Activated CD4-positive, alpha-beta T cell treated with anti-CD3 and anti-CD28 coated beads for 36 hours (primary cell): ENCODE measurements at regions not wholly inside any gene's neighbourhood (a gene's known extent, or its start where the extent isn't known, plus 50 kb on each side); places are given as distances from the start of the nearest gene placed in this dataset.
"Not testable (repeated sequence)": the region's sequence is repeated elsewhere in the genome, so short reads cannot be mapped to it uniquely, and the experiment has no call there.

Experiments
- ATAC-seq: fragments of 200-7000 bp; cut with Tn5 transposase; one replicate; pipeline ENCODE4 v1.10.0; 2021; ENCODE audit warnings: mild to moderate bottlenecking, moderate library complexity
- CTCF ChIA-PET: fragments of 350-600 bp; sonication (Branson Sonifier 250); formaldehyde crosslinking; loops from one replicate; lab custom pipeline; 2021; ENCODE audit warnings: antibody characterized with exemption; lab: Charles Lee
- POLR2A ChIA-PET: fragments of 350-600 bp; sonication (Branson Sonifier 250); formaldehyde crosslinking; loops from one replicate; lab custom pipeline; 2021; ENCODE audit warnings: antibody characterized with exemption, inconsistent platforms; lab: Charles Lee
- DNase-seq: peaks from one replicate; pipeline ENCODE4 v3.0.0-alpha.2; 2020
- H3K27ac Mint-ChIP-seq: one replicate; pipeline ENCODE4 v1.8.0; 2021; ENCODE audit warnings: mixed read lengths
- H3K27me3 Mint-ChIP-seq: one replicate; pipeline ENCODE4 v1.8.0; 2021; ENCODE audit warnings: mixed read lengths
- H3K36me3 Mint-ChIP-seq: one replicate; pipeline ENCODE4 v1.8.0; 2021; ENCODE audit warnings: low read depth, mixed read lengths
- H3K4me1 Mint-ChIP-seq: one replicate; pipeline ENCODE4 v1.8.0; 2021; ENCODE audit warnings: mixed read lengths
- H3K4me3 Mint-ChIP-seq: one replicate; pipeline ENCODE4 v1.8.0; 2021; ENCODE audit warnings: mild to moderate bottlenecking, moderate library complexity, mixed read lengths
- H3K9me3 Mint-ChIP-seq: one replicate; pipeline ENCODE4 v1.8.0; 2021; ENCODE audit warnings: low read depth, mixed read lengths
- intact Hi-C, 2 experiments: fragments of 100-400 bp; cut with DNase I in 1 of 2; cut with micrococcal nuclease in 1 of 2; formaldehyde crosslinking; loops; one replicate each; pipeline versions ENCODE4 v1.14.2 to v1.15.1; 2022 to 2024; cut with DNase I, micrococcal nuclease

DNA sequence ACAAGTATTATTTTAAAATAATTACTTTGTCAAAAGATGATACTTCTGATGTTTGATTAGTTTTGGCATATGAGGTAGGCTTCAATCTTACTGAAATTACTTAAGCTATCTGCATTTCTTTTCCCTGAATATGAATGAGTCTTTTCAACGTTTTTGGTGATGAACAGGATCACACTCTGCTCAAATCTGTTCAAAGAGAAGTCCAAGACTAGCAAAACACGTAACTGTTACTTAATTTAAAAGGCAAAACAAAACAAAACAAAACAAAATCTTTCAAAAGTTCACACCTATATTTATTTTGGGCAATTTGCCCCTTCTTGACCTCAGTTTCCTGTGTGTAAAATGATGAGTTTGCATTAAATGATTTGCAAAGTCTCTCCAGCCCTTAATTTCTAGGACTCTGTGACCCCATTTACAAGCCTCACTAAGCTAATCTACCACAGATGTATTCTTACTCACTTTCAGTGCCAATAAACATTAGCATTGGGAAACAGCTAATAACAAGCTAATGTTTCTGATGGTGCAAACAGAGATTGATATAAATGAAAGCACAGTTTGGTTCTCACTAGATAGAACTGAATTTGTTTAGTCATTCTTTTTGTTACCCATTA, 865.4 kb downstream of the LTN1 start:
- no peaks in the 10 kb centered on the region for H3K36me3 Mint-ChIP-seq
- H3K4me3 Mint-ChIP-seq = no peak overlapping the region
- DNase-seq (no peak), ATAC-seq (no peak)
- H3K27ac Mint-ChIP-seq = no peak overlapping the region
- CTCF ChIA-PET = interaction anchor here (0.7 kb wide), 1 partner anchor 1801 kb away, joined by 3 read pairs; no protein-coding TSS in a partner anchor
- intact Hi-C loops = no loop called here
- H3K4me1 Mint-ChIP-seq = no peaks in the 10 kb centered on the region
- POLR2A ChIA-PET = no interaction called here
- peaks cover 4% of the 10 kb centered on the region for H3K9me3 Mint-ChIP-seq
- H3K27me3 Mint-ChIP-seq = no peaks in the 10 kb centered on the region

DNA sequence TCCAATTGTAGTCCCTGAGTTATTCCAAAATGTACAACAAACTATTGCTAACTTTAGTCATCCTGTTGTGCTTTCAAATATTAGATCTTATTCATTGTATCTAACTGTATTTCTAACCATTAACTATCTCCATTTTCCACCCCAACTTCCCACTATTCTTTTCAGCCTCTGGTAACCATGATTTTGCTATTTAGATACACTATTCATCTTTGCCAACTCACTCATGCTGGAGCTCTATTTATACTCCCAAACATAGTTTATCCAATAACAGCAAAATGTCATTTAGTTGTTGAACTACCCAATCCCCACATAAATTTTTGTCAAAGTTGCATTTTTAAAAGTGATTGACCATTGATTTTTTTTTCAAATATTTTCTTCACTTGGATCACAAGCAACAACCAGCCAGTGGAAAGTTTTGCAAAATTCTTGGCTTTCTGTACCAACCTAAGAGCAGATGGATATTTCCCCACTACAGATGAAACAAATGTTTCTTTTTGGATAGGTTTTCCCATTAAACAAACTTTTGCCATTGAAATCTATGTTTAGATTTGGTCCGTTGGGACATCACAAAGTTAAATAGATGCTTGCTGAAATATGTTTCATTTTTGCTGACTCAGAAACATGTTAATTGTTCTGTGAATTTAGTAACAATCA, 866.0 kb downstream of the LTN1 start:
- Mint-ChIP-seq H3K4me3 (no peak overlapping the region), H3K9me3 (peaks cover 2% of the 10 kb centered on the region), H3K27me3 (no peaks in the 10 kb centered on the region), H3K36me3 (no peaks in the 10 kb centered on the region), H3K4me1 (no peaks in the 10 kb centered on the region), H3K27ac (no peak overlapping the region)
- CTCF ChIA-PET = interaction anchor here (0.7 kb wide), 1 partner anchor 1801 kb away, joined by 3 read pairs; no protein-coding TSS in a partner anchor
- intact Hi-C loops = no loop called here
- DNase-seq (no peak), ATAC-seq (no peak)
- POLR2A ChIA-PET = interaction anchor here (0.5 kb wide), 1 partner anchor 10 kb away, joined by 3 read pairs; no protein-coding TSS in a partner anchor

DNA sequence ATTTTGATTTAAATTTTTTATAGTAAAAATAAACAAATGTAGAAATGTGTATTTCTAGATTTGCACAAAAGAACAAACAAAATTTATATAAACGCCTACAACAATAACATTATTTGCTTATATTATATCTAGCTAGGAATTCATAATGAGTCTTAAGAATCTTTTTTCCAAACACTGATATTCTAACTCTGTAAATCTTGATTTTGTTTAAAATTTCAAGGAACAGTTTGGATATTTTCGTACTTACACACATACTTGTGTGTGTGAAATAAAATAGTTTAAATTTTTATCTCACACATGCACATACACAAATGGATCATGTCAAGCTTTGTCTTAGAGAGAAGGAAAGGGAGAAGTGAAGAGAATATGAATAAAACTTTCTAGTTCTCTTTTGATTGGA, 868.1 kb downstream of the LTN1 start:
- H3K4me1 Mint-ChIP-seq = no peaks in the 10 kb centered on the region
- ChIA-PET POLR2A (no interaction called here), CTCF (no interaction called here)
- ATAC-seq = no peak
- no peaks in the 10 kb centered on the region for H3K36me3 Mint-ChIP-seq
- H3K4me3 Mint-ChIP-seq = no peak overlapping the region
- no peak overlapping the region for H3K27ac Mint-ChIP-seq
- H3K9me3 Mint-ChIP-seq = no peaks in the 10 kb centered on the region
- no peak for DNase-seq
- H3K27me3 Mint-ChIP-seq = no peaks in the 10 kb centered on the region
- intact Hi-C loops = no loop called here

DNA sequence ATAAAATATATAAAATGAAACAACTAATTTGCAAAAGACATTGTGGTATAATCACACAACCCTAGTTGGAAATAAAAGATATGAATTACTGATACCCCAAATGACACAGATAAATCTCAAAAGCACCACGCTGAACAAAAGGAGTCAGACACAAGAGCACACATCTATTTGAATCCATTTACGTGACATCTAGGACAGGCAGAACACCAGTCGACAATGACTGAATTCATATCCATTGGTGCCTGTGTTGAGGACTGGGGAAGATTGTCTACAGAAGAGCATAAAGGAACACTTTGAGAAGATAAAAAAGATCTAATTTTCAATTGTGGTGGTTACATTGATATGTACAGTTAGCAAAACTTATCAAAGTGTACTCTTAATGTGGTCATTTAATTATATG, 874.1 kb downstream of the LTN1 start:
- DNase-seq (no peak), ATAC-seq (no peak)
- intact Hi-C loops = no loop called here
- Mint-ChIP-seq H3K9me3 (peaks cover 2% of the 10 kb centered on the region), H3K27ac (no peak overlapping the region), H3K4me1 (no peaks in the 10 kb centered on the region), H3K27me3 (peaks cover 2% of the 10 kb centered on the region), H3K36me3 (no peaks in the 10 kb centered on the region), H3K4me3 (no peak overlapping the region)
- POLR2A ChIA-PET = no interaction called here
- CTCF ChIA-PET = no interaction called here

DNA sequence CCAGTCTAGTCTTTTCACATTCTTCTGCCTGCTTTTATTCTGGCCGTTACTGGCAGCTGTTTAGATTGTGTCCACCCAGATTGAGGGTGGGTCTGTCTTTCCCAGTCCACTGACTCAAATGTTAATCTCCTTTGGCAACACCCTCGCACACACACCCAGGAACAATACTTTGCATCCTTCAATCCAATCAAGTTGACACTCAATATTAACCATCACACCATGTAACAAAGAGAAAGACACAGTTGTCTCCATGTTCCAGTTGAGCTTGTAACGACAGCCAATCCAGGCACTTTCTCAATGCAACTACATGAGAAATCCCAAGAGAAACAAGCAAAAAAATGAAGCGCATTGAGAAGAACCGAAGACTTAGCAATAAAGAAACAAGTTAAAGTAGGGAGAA, 877.7 kb downstream of the LTN1 start:
- H3K27me3 Mint-ChIP-seq = not testable (repeated sequence)

DNA sequence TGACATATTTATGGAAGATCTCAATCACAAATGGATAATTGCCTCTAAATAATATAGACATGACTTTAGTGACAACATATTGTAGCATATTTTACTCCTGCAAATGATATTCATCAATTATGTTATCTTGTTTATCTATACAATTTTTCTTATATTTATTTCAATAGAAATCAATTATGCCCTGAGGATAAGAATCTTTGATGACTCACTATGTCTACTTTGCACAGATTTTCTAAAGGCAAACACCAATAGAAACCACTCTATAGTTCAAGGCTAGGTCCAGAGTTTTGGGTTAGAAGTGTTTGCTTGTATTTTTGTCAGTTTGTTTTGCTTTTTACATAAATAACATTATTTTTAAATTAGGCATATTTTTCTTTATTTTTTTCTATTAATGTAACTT, 879.0 kb downstream of the LTN1 start:
- DNase-seq = no peak
- POLR2A ChIA-PET = no interaction called here
- no peak for ATAC-seq
- Mint-ChIP-seq H3K4me3 (no peak overlapping the region), H3K27me3 (peaks cover 2% of the 10 kb centered on the region), H3K9me3 (peaks cover 4% of the 10 kb centered on the region), H3K4me1 (no peaks in the 10 kb centered on the region), H3K27ac (no peak overlapping the region), H3K36me3 (no peaks in the 10 kb centered on the region)
- CTCF ChIA-PET = no interaction called here
- intact Hi-C loops = no loop called here

More for the DNA sequence above, 877.7 kb downstream of the LTN1 start:
- H3K9me3 Mint-ChIP-seq, POLR2A ChIA-PET, H3K4me3 Mint-ChIP-seq, H3K27ac Mint-ChIP-seq, DNase-seq, CTCF ChIA-PET, ATAC-seq, H3K4me1 Mint-ChIP-seq, intact Hi-C loops, H3K36me3 Mint-ChIP-seq: not testable (repeated sequence)

DNA sequence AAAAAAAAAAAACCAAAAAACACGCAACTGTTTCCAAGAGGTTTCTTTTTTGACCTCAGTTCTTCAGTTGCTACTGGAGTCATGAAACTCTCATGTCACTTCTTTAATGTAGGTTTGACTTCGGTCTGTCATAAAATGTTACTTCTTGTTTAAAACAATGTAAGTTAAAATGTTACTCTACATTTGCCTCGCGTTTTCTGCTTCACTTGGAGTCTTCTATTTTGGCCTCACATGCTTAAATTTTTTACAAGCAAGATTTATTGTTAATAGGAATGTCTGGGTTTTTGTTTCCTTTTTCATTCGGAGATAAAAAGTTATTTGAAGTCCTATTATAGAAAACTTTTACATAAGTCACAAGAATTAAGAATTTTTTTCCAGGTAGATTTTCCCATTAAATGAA, 880.2 kb downstream of the LTN1 start:
- Mint-ChIP-seq H3K27me3 (peaks cover 2% of the 10 kb centered on the region), H3K36me3 (no peaks in the 10 kb centered on the region), H3K4me3 (no peak overlapping the region), H3K4me1 (no peaks in the 10 kb centered on the region), H3K27ac (no peak overlapping the region), H3K9me3 (peaks cover 4% of the 10 kb centered on the region)
- intact Hi-C loops = no loop called here
- ATAC-seq (no peak), DNase-seq (no peak)
- ChIA-PET CTCF (interaction anchor here (0.7 kb wide), 1 partner anchor 160 kb away, joined by 3 read pairs; no protein-coding TSS in a partner anchor), POLR2A (no interaction called here)

DNA sequence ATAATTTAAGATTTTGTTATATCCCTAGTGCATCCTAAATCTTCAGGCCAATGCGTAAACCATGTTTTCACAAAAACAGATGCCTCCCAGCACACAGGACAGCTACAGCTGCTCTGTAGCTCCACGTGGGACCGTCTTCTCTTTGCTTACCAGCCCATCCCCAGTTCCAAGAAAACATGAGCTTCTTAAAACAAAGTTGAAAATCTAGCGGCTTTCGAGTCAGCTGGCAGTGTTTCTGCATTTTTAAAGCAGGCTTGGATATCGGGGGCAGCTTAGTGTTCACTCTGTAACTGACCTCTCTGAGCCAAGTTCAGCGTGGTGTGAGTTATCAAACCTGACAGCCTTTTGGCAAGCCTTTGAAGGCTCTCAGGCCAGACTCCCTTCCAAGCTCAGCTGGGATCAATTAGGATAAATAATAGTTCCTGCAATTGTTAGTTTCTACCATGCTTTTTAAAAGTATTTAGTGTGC, 881.5 kb downstream of the LTN1 start:
- H3K9me3 Mint-ChIP-seq = peaks cover 4% of the 10 kb centered on the region
- POLR2A ChIA-PET = no interaction called here
- intact Hi-C loops = no loop called here

DNA sequence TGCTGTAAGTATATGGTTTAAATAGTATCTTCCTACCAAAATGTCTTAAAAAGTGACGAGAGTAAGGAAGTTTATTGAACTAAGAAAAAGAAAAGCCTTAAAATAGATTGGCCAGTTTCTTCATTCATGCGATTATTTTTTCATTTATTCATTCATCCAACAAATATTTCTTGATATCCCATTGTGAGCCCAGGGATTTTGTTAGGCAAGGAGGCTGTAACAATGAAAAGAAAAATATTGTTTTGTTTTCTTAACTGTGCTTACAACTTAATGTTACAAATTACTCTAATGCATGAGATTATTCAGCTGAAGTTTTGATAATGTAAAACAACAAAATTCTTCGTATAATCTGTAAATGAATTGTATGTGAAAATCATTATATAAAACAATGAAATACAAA, 882.0 kb downstream of the LTN1 start:
- H3K4me1 Mint-ChIP-seq = no peaks in the 10 kb centered on the region
- POLR2A ChIA-PET = no interaction called here
- no peak overlapping the region for H3K4me3 Mint-ChIP-seq
- no peak for ATAC-seq
- intact Hi-C loops = no loop called here
- peaks cover 3% of the 10 kb centered on the region for H3K9me3 Mint-ChIP-seq
- no peaks in the 10 kb centered on the region for H3K27me3 Mint-ChIP-seq
- CTCF ChIA-PET = no interaction called here
- DNase-seq = no peak
- no peaks in the 10 kb centered on the region for H3K36me3 Mint-ChIP-seq
- no peak overlapping the region for H3K27ac Mint-ChIP-seq

More for the DNA sequence above, 881.5 kb downstream of the LTN1 start:
- Mint-ChIP-seq H3K36me3 (no peaks in the 10 kb centered on the region), H3K27ac (no peak overlapping the region), H3K27me3 (no peaks in the 10 kb centered on the region), H3K4me1 (no peaks in the 10 kb centered on the region), H3K4me3 (no peak overlapping the region)
- CTCF ChIA-PET = no interaction called here
- no peak for ATAC-seq
- DNase-seq = no peak

DNA sequence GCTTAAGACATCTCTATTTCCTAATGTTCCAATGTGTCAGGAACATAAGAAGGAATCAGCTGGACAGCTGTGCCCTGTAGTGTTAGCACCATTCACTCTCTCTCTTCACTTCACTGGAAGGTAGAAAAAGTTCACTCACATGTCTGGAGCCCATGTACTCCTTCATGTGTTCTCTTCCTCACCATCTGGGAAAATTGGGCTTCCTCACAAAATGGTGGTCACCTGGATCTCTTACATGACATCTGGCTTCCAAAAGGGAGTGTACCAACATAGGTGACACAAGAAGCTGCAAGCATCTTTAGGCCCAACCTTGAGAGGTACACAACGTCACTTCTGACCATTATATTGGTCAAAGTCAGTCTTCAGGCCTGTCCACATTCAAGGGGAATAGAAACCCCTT, 882.6 kb downstream of the LTN1 start:
- intact Hi-C loops = no loop called here
- ATAC-seq = no peak
- ChIA-PET POLR2A (no interaction called here), CTCF (no interaction called here)
- DNase-seq = no peak
- H3K27me3 Mint-ChIP-seq = no peaks in the 10 kb centered on the region
- H3K9me3 Mint-ChIP-seq = peaks cover 2% of the 10 kb centered on the region
- no peak overlapping the region for H3K4me3 Mint-ChIP-seq
- no peak overlapping the region for H3K27ac Mint-ChIP-seq
- no peaks in the 10 kb centered on the region for H3K4me1 Mint-ChIP-seq
- H3K36me3 Mint-ChIP-seq = no peaks in the 10 kb centered on the region

DNA sequence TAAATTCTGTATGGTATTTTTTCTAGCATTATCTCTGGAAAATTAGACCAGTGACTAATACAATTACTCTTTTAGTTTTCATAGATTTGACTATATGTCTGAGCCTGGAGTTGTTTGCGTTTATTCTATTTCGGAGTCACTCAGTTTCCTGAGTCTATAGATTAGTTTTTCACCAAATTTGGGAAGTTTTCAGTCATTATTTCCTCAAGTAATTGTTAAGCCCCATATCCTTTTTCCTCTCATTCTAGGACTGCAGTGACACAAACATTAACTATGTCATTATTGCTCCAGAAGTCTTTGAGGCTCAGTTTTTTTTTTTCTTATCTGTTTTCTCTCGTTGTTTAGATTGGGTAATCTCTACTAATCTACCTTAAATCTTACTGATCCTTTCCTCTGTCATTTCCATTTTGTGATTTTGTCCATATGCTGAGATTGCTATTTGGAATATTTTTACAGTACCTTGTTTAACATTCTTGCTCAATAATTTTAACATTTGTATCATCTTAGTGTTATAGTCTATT, 886.2 kb downstream of the LTN1 start:
- H3K36me3 Mint-ChIP-seq = no peaks in the 10 kb centered on the region
- CTCF ChIA-PET = no interaction called here
- H3K27me3 Mint-ChIP-seq = no peaks in the 10 kb centered on the region
- ATAC-seq = no peak
- H3K4me1 Mint-ChIP-seq = no peaks in the 10 kb centered on the region
- peaks cover 2% of the 10 kb centered on the region for H3K9me3 Mint-ChIP-seq
- no peak overlapping the region for H3K4me3 Mint-ChIP-seq
- intact Hi-C loops = no loop called here
- H3K27ac Mint-ChIP-seq = no peak overlapping the region
- DNase-seq = no peak
- POLR2A ChIA-PET = no interaction called here

DNA sequence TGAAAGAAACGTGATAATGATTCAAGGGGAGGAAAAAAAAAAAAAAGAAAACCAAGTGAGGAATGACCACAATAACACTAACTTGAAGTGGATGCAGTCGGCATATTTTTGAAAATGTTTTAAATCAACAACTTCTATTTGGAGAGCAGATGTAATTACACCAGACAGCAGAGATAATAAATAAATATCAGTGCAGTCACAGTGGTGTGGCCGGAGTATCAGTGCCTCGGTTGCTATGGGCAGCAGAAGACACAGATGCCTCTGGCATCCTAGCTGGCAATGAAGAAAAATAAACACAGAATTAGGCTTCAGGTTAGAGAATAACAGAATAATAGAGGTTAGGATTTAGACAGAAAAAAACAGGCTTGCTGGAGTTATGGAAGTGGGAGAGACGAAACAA, 888.3 kb downstream of the LTN1 start:
- ChIA-PET POLR2A (no interaction called here), CTCF (no interaction called here)
- peaks cover 3% of the 10 kb centered on the region for H3K27me3 Mint-ChIP-seq
- intact Hi-C loops = no loop called here
- no peaks in the 10 kb centered on the region for H3K36me3 Mint-ChIP-seq
- H3K9me3 Mint-ChIP-seq = no peaks in the 10 kb centered on the region
- ATAC-seq (no peak), DNase-seq (no peak)
- H3K4me3 Mint-ChIP-seq = no peak overlapping the region
- H3K27ac Mint-ChIP-seq = no peak overlapping the region
- H3K4me1 Mint-ChIP-seq = no peaks in the 10 kb centered on the region
